GM23248 (cell line): ENCODE measurements at regions not wholly inside any gene's neighbourhood (a gene's known extent, or its start where the extent isn't known, plus 50 kb on each side); places are given as distances from the start of the nearest gene placed in this dataset.
"Not testable (repeated sequence)": the region's sequence is repeated elsewhere in the genome, so short reads cannot be mapped to it uniquely, and the experiment has no call there.

Experiments
- DNase-seq: peaks from one replicate; pipeline ENCODE4 v3.0.0-alpha.2; 2015
- H2AFZ ChIP-seq: fragments of 200-600 bp; sonication (generic); 2 replicates; pipeline ENCODE4 v1.6.1; 2016; ENCODE audit warnings: antibody characterized with exemption
- H3F3A ChIP-seq: fragments of 200-600 bp; sonication (generic); 2 replicates; pipeline ENCODE4 v1.6.1; 2016; ENCODE audit warnings: mild to moderate bottlenecking, antibody characterized with exemption, mixed run types; ENCODE audit not compliant: insufficient read depth
- H3K27ac ChIP-seq: fragments of 200-600 bp; sonication (generic); 2 replicates; pipeline ENCODE4 v1.5.1; 2016; ENCODE audit warnings: mild to moderate bottlenecking
- H3K27me3 ChIP-seq: fragments of 200-600 bp; sonication (generic); replicated peaks from 2 replicates; pipeline ENCODE4 v1.6.1; 2016; ENCODE audit warnings: mild to moderate bottlenecking; ENCODE audit not compliant: insufficient read depth
- H3K36me3 ChIP-seq: fragments of 200-600 bp; sonication (generic); 2 replicates; pipeline ENCODE4 v1.6.1; 2016; ENCODE audit warnings: low read depth, mild to moderate bottlenecking
- H3K4me1 ChIP-seq: fragments of 200-600 bp; sonication (generic); 2 replicates; pipeline ENCODE4 v1.6.1; 2016; ENCODE audit warnings: mild to moderate bottlenecking; ENCODE audit not compliant: insufficient read depth
- H3K4me2 ChIP-seq: fragments of 200-600 bp; sonication (generic); one replicate; pipeline ENCODE4 v1.6.1; 2016; ENCODE audit warnings: mild to moderate bottlenecking; ENCODE audit not compliant: unreplicated experiment
- H3K4me3 ChIP-seq: fragments of 200-600 bp; sonication (generic); 2 replicates; pipeline ENCODE4 v1.5.1; 2016; ENCODE audit warnings: mild to moderate bottlenecking
- H3K79me2 ChIP-seq: fragments of 200-600 bp; sonication (generic); 2 replicates; pipeline ENCODE4 v1.6.1; 2016; ENCODE audit warnings: mild to moderate bottlenecking; ENCODE audit not compliant: insufficient read depth
- H3K9ac ChIP-seq: fragments of 200-600 bp; sonication (generic); 2 replicates; pipeline ENCODE4 v1.6.1; 2016; ENCODE audit warnings: mild to moderate bottlenecking
- H3K9me2 ChIP-seq: fragments of 200-600 bp; sonication (generic); 2 replicates; pipeline ENCODE4 v1.6.1; 2016; ENCODE audit warnings: mixed run types, mild to moderate bottlenecking, moderate library complexity; ENCODE audit not compliant: insufficient read depth
- H3K9me3 ChIP-seq: fragments of 200-600 bp; sonication (generic); one replicate; pipeline ENCODE4 v1.6.1; 2017; ENCODE audit warnings: low read depth
- H4K20me1 ChIP-seq: fragments of 200-600 bp; sonication (generic); 2 replicates; pipeline ENCODE4 v1.6.0; 2016; ENCODE audit not compliant: insufficient read depth
- EZH2 ChIP-seq: fragments of 200-600 bp; sonication (generic); IDR thresholded peaks from 2 replicates; pipeline ENCODE4 v1.6.1; 2018; ENCODE audit warnings: antibody characterized with exemption, mild to moderate bottlenecking; ENCODE audit not compliant: insufficient read depth, poor library complexity, severe bottlenecking
- EZH2phosphoT487 ChIP-seq: fragments of 200-600 bp; sonication (generic); IDR thresholded peaks from 2 replicates; pipeline ENCODE4 v1.6.1; 2018; ENCODE audit warnings: antibody characterized with exemption, moderate library complexity, mild to moderate bottlenecking, low read depth; ENCODE audit not compliant: insufficient read depth
- WGBS, 2 experiments: methylation state at CpG; one replicate each; pipeline ENCODE4 v1.1.6; 2015 to 2017; ENCODE audit warnings: low lambda C conversion rate in 2 of 2, low coverage in 1 of 2; ENCODE audit errors: missing lambda C conversion rate in 2 of 2; 5-methylcytosine and 5-hydroxymethylcytosine counted together
- in situ Hi-C: fragments of 300-500 bp; cut with MboI; formaldehyde crosslinking; loops from 2 replicates; pipeline ENCODE4 v1.15.0; 2020

DNA sequence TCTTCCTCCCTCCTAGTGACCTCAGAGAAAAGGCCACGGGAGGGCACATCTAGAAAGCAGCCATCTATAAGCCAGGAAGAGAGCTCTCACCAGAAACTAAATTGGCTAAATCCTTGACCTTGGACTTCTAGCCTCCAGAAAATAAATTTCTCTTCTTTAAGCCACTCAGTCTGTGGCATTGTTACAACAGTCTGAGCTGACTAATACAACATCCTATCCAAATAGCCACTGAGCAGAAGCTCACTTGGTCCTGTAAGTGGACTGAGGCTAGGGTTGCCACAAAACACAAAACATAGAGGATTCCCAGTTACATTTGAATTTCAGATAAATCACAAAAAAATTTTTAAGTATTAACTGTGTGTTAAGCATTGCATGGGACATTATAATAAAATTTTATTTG lies 383.4 kb downstream of the MLLT3 start:
- Histone ChIP-seq H3K36me3 (no peaks in the 10 kb centered on the region), H3K4me2 (no peak overlapping the region), H3K9me2 (no peaks in the 10 kb centered on the region), H2AFZ (no peak overlapping the region), H3K79me2 (no peaks in the 10 kb centered on the region), H3K27ac (no peak overlapping the region), H3K9ac (no peak overlapping the region), H3F3A (no peaks in the 10 kb centered on the region), H3K27me3 (peaks cover 29% of the 10 kb centered on the region), H3K9me3 (no peaks in the 10 kb centered on the region), H3K4me3 (no peak overlapping the region), H3K4me1 (no peaks in the 10 kb centered on the region), H4K20me1 (no peaks in the 10 kb centered on the region)
- no peak for TF ChIP-seq EZH2phosphoT487
- TF ChIP-seq EZH2 = no peak
- in situ Hi-C loops = no loop called here
- peak; percentile 12 for DNase-seq
- WGBS, 2 experiments = 57 to 60% methylated on average over 1 of the region's 1 CpG

- H3F3A ChIP-seq = no peaks in the 10 kb centered on the region
- H3K27me3 ChIP-seq = peaks cover 17% of the 10 kb centered on the region
- H2AFZ ChIP-seq = no peak overlapping the region
- no peaks in the 10 kb centered on the region for H3K9me3 ChIP-seq
- in situ Hi-C loops = no loop called here
- H3K79me2 ChIP-seq = no peaks in the 10 kb centered on the region
- no peak overlapping the region for H3K4me3 ChIP-seq
- no peaks in the 10 kb centered on the region for H3K4me1 ChIP-seq
- H3K4me2 ChIP-seq = no peak overlapping the region
- 24 to 25% methylated on average over 1 of the region's 1 CpG for WGBS, 2 experiments
- no peak overlapping the region for H3K27ac ChIP-seq
- no peak overlapping the region for H3K9ac ChIP-seq
- H4K20me1 ChIP-seq = no peaks in the 10 kb centered on the region
- TF ChIP-seq EZH2phosphoT487 (no peak), EZH2 (no peak)
- DNase-seq = no peak
- H3K9me2 ChIP-seq = no peaks in the 10 kb centered on the region
- H3K36me3 ChIP-seq = no peaks in the 10 kb centered on the region
Observed at GRCh38 chr9:20237686-20238085, 384.6 kb downstream of the MLLT3 start.

DNA sequence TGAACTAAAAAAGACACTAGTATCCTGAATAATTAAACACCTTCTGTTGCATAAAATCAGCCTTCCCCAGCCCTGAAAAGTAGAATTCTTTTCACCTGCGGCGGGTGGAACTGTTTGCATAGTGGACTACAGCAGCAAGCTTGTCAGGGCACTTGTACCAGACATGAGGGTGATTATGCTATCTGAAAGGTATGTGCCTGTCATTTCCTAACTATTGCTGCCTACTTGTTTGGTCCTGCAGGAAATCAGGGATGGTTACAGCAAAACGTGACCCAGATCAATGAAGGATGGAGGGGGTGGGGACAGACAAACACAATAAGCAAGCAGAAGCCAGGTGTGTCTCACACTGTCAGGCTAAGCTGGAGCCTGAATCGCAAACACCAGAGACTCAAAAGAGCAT lies 385.6 kb downstream of the MLLT3 start:
- in situ Hi-C loops = no loop called here
- WGBS, 2 experiments = 75 to 78% methylated on average over 4 of the region's 4 CpGs

DNA sequence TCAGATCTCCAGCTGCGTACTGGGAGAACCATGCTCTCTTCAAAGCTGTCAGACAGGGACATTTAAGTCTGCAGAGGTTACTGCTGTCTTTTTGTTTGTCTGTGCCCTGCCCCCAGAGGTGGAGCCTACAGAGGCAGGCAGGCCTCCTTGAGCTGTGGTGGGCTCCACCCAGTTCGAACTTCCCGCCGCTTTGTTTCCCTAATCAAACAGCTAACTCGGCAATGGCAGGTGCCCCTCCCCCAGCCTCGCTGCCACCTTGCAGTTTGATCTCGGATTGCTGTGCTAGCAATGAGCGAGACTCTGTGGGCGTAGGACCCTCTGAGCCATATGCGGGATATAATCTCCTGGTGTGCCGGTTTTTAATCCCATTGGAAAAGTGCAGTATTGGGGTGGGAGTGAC lies 387.1 kb downstream of the MLLT3 start:
- H4K20me1 ChIP-seq, H3F3A ChIP-seq, in situ Hi-C loops, H3K9me3 ChIP-seq, H2AFZ ChIP-seq, H3K27me3 ChIP-seq, H3K9ac ChIP-seq, H3K4me1 ChIP-seq, H3K9me2 ChIP-seq, H3K36me3 ChIP-seq, DNase-seq, H3K27ac ChIP-seq, H3K4me3 ChIP-seq, H3K4me2 ChIP-seq, H3K79me2 ChIP-seq: not testable (repeated sequence)
- WGBS, 2 experiments = 60 to 65% methylated on average over 10 to 11 of the region's 11 CpGs

More for the DNA sequence above, 385.6 kb downstream of the MLLT3 start:
- TF ChIP-seq EZH2phosphoT487 = no peak
- TF ChIP-seq EZH2 = no peak
- Histone ChIP-seq H3K4me2 (no peak overlapping the region), H3K27ac (no peak overlapping the region), H3K9ac (no peak overlapping the region), H4K20me1 (no peaks in the 10 kb centered on the region), H3K4me1 (no peaks in the 10 kb centered on the region), H3K9me2 (no peaks in the 10 kb centered on the region), H3K9me3 (no peaks in the 10 kb centered on the region), H2AFZ (no peak overlapping the region), H3F3A (no peaks in the 10 kb centered on the region), H3K27me3 (peaks cover 7% of the 10 kb centered on the region), H3K79me2 (no peaks in the 10 kb centered on the region), H3K36me3 (no peaks in the 10 kb centered on the region), H3K4me3 (no peak overlapping the region)
- DNase-seq = no peak

GRCh38 chr9:20228096-20228495 lies 394.2 kb downstream of the MLLT3 start:
- 78 to 80% methylated on average over 2 of the region's 2 CpGs for WGBS, 2 experiments

More at GRCh38 chr9:20228096-20228495, 394.2 kb downstream of the MLLT3 start:
- H3K27me3 ChIP-seq = no peaks in the 10 kb centered on the region
- no peaks in the 10 kb centered on the region for H3K9me3 ChIP-seq
- H2AFZ ChIP-seq = no peak overlapping the region
- no peaks in the 10 kb centered on the region for H3K79me2 ChIP-seq
- H3K4me2 ChIP-seq = no peak overlapping the region
- no peaks in the 10 kb centered on the region for H3K9me2 ChIP-seq
- H3K9ac ChIP-seq = no peak overlapping the region
- no peak overlapping the region for H3K27ac ChIP-seq
- no peak for DNase-seq
- no peak overlapping the region for H3K4me3 ChIP-seq
- no peaks in the 10 kb centered on the region for H3K36me3 ChIP-seq
- H3F3A ChIP-seq = no peaks in the 10 kb centered on the region
- no peaks in the 10 kb centered on the region for H4K20me1 ChIP-seq
- in situ Hi-C loops = no loop called here
- H3K4me1 ChIP-seq = no peaks in the 10 kb centered on the region
- no peak for TF ChIP-seq EZH2
